Lower leg skin (tissue), 4 donors: ENCODE measurements at regions not wholly inside any gene's neighbourhood (a gene's known extent, or its start where the extent isn't known, plus 50 kb on each side); places are given as distances from the start of the nearest gene placed in this dataset.

ENCODE experiments used
- DNase-seq, 2 donors: peaks; one replicate each; pipeline ENCODE4 v3.0.0-alpha.2; 2019; ENCODE audit warnings: low spot score in 2 of 2
- H3K4me3 ChIP-seq: fragments of 200-600 bp; sonication (generic); 2 replicates; pipeline ENCODE4 v1.5.1; 2017; ENCODE audit warnings: mild to moderate bottlenecking, low read depth; ENCODE audit not compliant: poor library complexity, severe bottlenecking
- POLR2A ChIP-seq, 2 donors: fragments of 450-650 bp; IDR thresholded peaks; one replicate each; pipeline ENCODE4 v1.6.1; 2016 to 2017; ENCODE audit warnings: antibody characterized with exemption in 2 of 2, mild to moderate bottlenecking in 1 of 2, moderate library complexity in 1 of 2
- WGBS, 2 donors: methylation state at CpG; one replicate each; pipeline ENCODE4 v1.1.5; 2018; 5-methylcytosine and 5-hydroxymethylcytosine counted together
- intact Hi-C: fragments of 100-400 bp; cut with DNase I; formaldehyde crosslinking; loops from one replicate; pipeline ENCODE4 v1.15.0; 2023; ENCODE audit warnings: low total_unique reads
- TF ChIP-seq, protein P1 (sequence below), 3 donors: fragments of 450-650 bp; IDR thresholded peaks; one replicate each; pipeline ENCODE4 v1.5.1; 2016; ENCODE audit warnings: antibody characterized with exemption in 3 of 3, mild to moderate bottlenecking in 3 of 3, moderate library complexity in 2 of 3

DNA sequence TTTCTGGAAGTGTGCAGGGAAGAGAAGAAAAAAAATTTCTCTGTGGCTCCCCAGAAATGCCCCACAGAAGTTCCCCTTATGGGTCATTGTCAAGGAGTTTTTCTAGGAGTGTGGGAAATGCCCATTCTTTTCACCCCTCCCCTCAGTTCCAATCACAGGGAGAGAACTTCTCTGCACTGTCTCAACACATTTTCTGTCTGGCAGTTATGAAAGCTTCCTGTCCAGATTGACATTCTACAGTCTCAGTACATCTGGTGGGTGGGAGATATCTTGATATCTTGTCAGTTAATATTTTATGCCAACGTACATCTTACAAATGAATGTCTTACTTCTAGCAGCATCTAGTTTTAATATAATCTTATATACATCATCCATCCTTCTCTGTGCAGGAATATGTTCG lies 566.8 kb upstream of the AADAT start:
- no peak for DNase-seq
- TF ChIP-seq, protein P1, sequence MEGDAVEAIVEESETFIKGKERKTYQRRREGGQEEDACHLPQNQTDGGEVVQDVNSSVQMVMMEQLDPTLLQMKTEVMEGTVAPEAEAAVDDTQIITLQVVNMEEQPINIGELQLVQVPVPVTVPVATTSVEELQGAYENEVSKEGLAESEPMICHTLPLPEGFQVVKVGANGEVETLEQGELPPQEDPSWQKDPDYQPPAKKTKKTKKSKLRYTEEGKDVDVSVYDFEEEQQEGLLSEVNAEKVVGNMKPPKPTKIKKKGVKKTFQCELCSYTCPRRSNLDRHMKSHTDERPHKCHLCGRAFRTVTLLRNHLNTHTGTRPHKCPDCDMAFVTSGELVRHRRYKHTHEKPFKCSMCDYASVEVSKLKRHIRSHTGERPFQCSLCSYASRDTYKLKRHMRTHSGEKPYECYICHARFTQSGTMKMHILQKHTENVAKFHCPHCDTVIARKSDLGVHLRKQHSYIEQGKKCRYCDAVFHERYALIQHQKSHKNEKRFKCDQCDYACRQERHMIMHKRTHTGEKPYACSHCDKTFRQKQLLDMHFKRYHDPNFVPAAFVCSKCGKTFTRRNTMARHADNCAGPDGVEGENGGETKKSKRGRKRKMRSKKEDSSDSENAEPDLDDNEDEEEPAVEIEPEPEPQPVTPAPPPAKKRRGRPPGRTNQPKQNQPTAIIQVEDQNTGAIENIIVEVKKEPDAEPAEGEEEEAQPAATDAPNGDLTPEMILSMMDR (IDR thresholded peaks at IDR 0.05): no peak
- no peak for TF ChIP-seq POLR2A (IDR thresholded peaks at IDR 0.05)
- no peak overlapping the region for H3K4me3 ChIP-seq
- intact Hi-C loops: no loop called here
- WGBS, 2 donors: 50 to 57% methylated on average over 2 of the region's 2 CpGs

DNA sequence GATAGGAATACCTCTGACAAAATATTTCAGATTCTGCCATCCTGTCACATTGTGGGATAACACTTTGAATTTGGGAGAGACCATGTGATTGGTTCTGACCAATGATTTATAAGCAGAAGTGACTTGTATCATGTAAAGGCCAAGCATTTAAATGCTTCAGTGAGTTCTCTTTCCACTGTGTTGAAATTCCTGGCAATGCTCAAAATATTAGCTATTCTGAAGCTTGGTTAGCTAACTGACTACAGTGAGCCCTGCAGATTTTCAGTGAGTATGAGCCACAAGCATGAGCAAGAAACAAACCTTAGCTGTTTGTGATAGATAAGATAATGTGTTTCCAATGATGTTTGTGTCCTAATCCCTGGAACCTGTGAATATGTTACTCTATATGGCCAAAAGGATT lies 562.8 kb upstream of the AADAT start:
- no peak overlapping the region for H3K4me3 ChIP-seq
- intact Hi-C loops: no loop called here
- TF ChIP-seq, protein P1 (IDR thresholded peaks at IDR 0.05): no peak
- no peak for TF ChIP-seq POLR2A (IDR thresholded peaks at IDR 0.05)
- DNase-seq: no peak

DNA sequence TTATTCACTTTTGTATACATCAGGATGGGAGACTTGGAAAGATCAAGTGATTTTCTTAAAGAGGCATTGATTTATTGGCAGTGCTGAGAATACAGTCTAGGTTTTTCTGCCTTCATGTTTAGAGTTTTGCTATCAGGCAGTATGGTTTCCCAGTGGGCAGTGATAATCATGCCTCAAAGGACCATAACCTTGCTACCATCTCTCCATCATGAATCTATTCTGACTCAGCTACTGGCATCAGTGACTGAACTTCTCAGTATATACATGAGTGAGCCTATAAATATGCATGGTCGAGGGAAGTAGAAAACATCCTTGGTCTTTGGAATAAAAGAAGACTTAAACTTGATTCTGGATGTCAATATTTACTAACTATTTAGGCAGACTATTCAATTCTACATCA lies 562.0 kb upstream of the AADAT start:
- WGBS, 2 donors: 71 to 79% methylated on average over 1 of the region's 1 CpG
- no peak for DNase-seq
- intact Hi-C loops: no loop called here
- no peak for TF ChIP-seq POLR2A (IDR thresholded peaks at IDR 0.05)
- TF ChIP-seq, protein P1 (IDR thresholded peaks at IDR 0.05): no peak
- no peak overlapping the region for H3K4me3 ChIP-seq

DNA sequence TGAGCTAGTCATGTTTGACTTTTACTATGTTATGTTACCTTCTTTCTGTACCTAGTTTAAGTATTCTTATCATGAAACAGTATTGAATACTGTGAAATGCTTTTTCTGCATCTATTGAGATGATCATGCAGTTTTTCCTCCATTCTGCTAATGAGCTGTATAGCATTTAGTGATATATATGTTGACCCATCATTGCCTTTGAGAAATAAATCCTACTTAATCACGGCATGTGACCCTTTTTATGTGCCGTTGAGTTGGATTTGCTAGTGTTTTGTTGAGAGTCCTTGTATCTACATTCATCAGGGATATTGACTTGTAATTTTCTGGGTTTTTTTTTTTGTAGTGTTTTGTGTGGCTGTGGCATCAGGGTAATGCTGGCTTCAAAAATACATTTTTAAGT lies 537.7 kb upstream of the AADAT start:
- no peak overlapping the region for H3K4me3 ChIP-seq
- no peak for DNase-seq
- WGBS, 2 donors: 84 to 88% methylated on average over 2 of the region's 2 CpGs
- no peak for TF ChIP-seq POLR2A (IDR thresholded peaks at IDR 0.05)
- TF ChIP-seq, protein P1 (IDR thresholded peaks at IDR 0.05): no peak
- intact Hi-C loops: no loop called here

- intact Hi-C loops: no loop called here
- H3K4me3 ChIP-seq: no peak overlapping the region
- 69 to 74% methylated on average over 7 of the region's 7 CpGs for WGBS, 2 donors
- no peak for DNase-seq
- TF ChIP-seq, protein P1 (IDR thresholded peaks at IDR 0.05): no peak
- TF ChIP-seq POLR2A (IDR thresholded peaks at IDR 0.05): no peak
Measured at GRCh38 chr4:170623899-170624298, 534.1 kb upstream of the AADAT start.

GRCh38 chr4:170610434-170610833 lies 520.7 kb upstream of the AADAT start:
- intact Hi-C loops: no loop called here
- no peak for DNase-seq
- TF ChIP-seq, protein P1 (IDR thresholded peaks at IDR 0.05): no peak
- no peak for TF ChIP-seq POLR2A (IDR thresholded peaks at IDR 0.05)
- H3K4me3 ChIP-seq: no peak overlapping the region
- 64 to 71% methylated on average over 2 of the region's 2 CpGs for WGBS, 2 donors
